HG03571 (cell line): ENCODE measurements at regions not wholly inside any gene's neighbourhood (a gene's known extent, or its start where the extent isn't known, plus 50 kb on each side); places are given as distances from the start of the nearest gene placed in this dataset.
"Not testable (repeated sequence)": the region's sequence is repeated elsewhere in the genome, so short reads cannot be mapped to it uniquely, and the experiment has no call there.

Source experiments
- ATAC-seq: cut with Tn5 transposase; IDR thresholded peaks from one replicate; pipeline ENCODE4 v1.9.1; 2021; ENCODE audit not compliant: unreplicated experiment

DNA sequence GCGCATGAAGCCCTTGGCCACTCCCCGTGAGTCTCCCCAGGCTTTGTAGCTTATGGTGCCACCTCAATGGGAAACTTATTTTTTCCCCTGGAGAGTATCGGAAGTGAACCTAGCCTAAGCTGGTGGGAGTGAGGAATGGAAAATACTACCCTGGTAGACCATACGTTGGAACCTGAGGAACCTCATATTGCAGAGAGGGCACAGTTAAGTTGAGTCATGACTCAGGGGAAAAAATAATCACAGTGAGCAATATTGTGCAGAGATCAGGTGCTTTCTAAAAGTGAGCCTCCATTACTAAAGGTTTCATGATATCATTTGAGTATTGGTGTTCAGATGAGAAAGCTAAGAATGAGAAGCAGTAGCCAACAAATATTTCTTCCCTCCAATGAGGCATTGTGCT is 360.5 kb upstream of the NT5C1B start:
- no peak for ATAC-seq

DNA sequence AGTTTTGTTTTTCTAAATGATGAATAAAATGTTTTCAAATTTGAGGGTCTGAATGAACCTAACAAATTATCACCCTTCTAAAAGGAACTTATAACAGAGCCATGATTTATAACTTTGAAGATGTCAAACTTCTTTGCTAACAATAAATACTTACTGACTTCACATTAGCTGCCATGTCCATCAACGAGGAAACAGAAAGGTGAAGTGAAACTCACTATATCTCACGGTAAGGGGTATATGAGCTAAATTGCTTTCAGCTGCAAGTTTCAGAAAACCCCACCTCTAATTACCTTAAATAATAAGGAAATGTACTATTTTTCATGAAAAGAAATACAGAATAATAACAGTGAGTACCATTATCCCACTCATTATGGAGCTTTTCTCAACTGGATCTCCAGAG is 350.8 kb upstream of the NT5C1B start:
- ATAC-seq, result no peak

DNA sequence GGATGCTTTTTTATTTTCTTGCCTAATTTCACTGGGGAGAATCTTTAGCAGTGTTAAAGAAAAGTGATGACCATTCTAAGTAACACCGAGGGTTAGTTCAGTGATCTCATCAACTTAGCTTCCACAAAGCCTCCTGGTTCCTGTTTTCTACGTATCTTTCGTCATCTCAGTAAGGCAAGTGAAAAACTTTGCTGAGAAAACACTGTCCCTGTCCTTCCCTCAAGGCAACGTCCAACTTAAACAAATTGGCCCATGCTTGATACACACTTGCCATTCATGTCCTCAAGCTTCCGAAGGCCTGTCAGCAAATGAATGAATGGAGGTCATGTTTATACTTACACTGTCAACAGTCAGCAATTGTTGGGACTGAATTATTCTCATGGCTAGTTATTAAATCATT is 350.4 kb upstream of the NT5C1B start:
- not testable (repeated sequence) for ATAC-seq

DNA sequence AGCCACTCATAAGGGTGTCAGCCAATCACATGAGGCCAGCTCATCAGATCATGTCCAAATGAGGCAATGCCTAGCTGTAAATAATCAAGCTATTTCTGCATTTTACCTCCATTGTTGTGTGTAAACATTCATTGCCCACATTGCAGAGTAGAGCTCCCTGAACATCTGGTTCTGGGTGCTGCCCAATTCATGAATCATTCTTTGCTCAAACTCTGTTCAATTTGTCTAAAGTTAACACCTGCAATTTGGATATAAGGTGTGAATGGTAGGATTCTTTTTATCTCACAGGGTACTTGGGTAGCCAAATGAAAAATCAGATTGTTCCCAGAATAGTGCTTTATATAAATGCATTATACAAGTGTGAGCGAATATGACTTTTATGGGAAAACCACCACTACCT is 345.5 kb upstream of the NT5C1B start:
- no peak for ATAC-seq

DNA sequence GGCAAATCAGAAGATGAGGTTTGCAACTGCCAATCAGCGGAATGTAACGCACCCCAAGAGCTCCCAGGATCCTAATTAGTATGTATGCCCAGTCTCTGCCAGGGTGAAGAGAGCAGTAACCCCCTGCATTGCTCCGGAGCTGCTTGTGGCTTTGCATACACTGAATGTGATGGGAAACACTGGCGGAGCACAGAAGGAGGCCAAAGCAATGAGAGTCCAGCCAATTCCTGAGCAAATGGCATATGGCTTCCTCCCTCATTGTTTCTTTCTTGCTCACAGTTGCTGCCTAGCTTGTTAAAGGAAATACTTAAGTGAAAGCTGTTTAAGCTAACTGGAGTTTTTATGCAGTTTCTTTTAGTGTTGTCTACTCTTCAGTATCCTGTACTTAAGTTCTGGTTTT is 343.5 kb upstream of the NT5C1B start:
- ATAC-seq, result no peak

DNA sequence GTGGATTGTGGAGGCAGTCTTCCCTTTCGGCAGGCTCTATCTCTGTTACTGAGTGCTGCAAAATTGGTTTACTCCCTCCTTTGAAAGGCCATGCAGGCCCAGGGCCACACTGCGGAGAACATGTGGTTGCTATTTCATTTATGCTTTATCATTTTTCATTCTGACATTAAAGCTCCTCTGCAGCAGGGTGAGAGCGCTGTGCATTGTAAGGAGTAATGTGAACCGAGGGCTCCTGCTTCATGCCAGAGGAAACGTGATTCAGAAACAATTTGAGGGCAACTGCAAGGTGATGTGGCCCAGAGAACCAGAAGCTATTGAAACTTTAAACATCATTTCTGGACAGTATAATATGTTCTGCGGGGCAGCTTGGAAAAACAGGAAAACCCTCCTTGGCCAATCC is 341.6 kb upstream of the NT5C1B start:
- no peak for ATAC-seq

DNA sequence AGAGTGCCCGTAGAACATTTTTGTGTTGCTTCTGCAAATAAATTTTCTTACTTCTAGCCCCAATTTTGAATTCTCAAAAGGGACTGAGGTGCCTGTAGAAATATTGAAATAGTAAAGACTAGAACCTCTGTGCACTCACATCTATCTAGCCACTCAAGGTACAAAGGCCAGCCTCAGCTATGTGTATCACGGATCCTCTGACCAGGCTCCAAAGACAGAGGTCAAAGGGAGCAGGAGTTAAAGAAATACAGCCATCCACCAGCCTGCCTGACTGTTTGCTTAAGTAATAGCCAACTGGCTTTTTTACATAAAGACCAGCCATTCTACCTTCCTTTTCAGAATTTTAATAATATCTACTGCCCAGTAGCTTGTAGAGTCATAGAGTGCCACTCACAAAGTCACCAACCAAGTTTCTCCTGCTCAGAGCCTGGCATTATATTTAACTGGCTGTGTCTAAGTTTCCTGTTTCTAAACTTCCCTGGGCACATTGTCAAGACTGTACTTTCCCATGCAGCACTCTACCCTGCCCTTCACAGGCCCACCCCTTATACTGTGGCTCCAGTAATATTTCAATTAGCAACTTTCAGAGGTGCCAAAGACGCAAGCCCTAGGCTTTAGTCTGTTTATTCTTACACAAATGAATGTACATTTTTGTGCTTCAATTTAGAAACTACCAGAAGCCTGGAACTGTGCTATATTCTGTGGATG is 338.3 kb upstream of the NT5C1B start:
- no peak for ATAC-seq

DNA sequence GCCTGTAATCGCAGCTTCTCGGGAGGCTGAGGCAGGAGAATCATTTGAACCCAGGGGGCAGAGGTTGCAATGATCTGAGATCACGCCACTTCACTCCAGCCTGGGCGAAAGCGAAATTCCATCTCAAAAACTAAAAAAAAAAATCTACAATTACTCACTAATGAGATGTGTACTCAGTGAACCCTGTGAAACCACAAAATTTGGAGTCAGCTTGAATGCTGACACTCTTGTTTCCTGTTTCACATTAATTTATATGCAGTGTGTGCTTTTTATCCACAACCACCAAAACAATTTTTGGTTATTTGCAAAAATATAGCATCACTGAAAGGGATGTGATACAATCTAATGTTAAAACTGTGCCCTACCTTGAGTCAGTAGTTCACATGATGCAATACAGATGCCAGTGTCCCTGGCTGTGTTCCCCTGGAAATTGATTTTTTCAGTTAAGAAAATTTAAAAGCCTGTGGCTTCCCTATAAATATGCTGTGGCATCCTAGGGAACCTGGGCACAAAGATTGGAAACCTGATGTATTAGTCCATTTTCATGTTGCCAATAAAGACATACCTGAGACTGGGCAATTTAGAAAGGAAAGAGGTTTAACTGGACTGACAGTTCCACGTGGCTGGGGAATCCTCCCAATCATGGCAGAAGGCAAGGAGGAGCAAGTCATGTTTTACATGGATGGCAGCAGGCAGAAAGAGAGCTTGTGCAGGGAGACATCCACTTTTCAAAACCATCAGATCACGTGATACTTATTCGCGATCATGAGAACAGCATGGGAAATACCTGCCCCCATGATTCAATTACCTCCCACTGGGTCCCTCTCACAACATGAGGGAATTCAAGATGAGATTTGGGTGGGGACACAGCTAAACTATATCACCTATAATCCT is 337.5 kb upstream of the NT5C1B start:
- ATAC-seq, result no peak

DNA sequence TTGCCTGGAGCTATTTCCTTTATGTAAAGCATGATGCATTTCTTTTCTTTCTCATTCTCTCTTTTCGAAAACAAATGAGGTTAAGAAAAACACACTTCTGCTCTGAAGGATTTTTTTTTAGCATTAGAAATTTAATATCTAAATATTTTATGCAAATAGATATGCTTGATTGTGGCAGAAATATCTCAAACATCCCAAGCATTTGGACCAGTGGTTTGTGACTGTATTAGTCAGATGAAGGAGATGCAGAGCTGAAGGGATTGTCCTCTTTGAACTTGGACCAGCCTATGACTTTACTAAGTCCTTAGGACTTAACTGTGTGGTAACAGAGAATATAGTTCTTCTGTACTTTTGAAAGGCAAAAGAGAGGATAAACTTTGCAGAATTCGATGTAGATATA is 335.9 kb upstream of the NT5C1B start:
- ATAC-seq, result no peak

DNA sequence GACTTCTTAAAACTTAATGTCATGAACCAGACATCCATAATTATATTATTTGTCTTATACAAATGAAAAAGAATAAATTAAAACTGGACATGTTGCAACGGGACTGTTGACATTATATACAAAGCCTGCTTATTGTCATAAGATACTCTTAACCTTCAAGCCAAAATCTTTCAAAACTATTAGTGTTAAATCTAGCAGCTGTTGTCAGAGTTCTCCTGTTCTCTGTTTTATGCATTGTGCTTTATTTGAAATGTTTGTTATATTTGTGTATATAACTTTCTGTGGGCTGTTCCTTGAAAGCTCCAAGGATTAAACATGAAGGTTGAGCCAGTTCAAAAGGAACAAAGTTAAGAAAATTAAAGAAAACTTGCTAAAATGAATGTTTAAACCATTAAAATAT is 335.5 kb upstream of the NT5C1B start:
- no peak for ATAC-seq

DNA sequence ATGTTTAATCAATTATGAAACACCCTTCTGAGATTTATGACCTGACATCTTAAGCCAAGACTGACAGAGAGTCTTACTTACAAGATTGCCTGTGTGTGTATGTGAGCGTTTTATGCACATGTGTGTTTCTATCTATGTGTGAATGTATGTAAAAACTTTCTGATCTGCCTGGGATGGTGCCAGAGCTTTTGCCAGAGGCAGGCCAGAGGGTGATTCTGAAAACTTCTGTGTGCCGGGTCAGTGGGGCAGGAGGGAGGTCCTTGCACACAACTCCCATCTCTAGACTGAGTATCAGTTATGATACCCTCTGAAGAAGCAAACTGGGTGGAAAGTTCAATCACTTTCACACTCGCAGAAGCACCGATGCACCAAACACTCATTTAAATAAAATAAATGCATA is 335.0 kb upstream of the NT5C1B start:
- ATAC-seq, result no peak

DNA sequence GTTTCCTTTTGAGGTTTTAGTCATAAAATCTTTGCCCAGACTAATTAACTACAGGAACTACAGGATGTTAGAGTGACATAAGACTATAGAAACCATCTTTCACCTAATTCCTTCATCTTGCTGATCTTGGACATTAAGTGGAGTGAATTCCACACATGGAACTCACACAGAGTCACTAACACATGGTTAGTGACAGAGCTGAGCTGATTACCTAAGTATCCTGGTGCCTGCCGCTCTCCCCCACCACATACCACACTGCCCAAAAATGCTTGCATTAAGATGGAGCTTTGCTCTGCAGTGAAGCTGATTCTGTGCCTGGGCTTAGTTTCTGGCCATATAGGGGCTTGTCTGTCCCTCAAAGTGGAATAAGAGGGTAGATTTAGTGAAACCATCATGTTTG is 332.9 kb upstream of the NT5C1B start:
- ATAC-seq, result no peak

DNA sequence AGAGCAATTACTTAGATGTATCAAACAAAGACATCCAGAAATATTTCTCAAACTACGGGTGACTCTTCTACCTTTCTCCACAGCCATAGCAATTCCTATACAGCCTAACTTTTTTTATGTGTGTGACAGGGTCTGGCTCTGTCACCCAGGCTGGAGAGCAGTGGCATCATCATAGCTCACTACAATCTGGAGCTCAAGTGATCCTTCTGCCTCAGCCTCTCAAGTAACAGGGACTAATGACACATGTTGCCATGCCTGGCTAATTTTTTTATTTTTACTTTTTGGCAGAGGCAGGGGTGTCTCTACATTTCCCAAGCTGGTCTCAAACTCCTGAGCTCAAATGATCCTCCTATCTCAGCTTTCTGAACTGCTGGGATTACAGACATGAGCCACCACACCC is 328.9 kb upstream of the NT5C1B start:
- no peak for ATAC-seq

DNA sequence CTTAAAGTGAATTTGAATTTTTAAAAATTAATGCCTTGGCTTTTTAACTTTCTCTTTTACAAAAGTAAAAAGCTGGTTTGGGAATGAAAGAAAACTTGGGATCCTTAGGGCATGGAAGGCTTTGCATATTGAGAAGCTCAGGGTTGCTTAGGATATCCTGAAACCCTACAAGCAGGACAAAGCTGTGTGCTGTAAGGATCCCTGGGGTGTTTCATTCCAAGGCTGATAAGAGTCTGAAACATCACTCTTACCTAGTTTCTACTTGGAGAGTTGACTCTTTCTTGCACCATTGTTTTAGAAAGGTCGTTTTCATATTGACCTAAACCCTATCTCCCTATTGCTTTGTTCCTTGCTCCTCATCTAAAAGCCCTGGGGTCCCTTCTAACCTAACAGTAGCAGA is 325.9 kb upstream of the NT5C1B start:
- ATAC-seq, result no peak

DNA sequence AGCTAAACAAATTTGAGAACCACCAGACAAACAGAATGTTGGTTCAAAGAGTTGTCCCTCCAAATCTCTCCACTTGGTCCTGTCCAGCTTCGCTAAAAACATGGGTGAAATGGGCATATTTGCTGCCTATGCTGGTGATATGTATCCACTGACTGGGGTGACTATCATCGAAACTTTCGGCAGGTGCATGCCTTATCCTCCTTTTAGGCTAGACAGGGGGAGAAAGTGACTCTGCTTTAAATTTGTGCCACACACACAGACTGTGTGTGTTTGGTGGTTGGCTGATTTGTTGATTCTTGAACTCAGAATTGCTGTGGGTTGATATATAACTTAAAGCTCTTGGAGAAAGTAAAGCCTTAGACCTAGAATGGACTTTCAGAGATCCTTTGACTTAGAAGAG is 324.1 kb upstream of the NT5C1B start:
- ATAC-seq, result no peak

DNA sequence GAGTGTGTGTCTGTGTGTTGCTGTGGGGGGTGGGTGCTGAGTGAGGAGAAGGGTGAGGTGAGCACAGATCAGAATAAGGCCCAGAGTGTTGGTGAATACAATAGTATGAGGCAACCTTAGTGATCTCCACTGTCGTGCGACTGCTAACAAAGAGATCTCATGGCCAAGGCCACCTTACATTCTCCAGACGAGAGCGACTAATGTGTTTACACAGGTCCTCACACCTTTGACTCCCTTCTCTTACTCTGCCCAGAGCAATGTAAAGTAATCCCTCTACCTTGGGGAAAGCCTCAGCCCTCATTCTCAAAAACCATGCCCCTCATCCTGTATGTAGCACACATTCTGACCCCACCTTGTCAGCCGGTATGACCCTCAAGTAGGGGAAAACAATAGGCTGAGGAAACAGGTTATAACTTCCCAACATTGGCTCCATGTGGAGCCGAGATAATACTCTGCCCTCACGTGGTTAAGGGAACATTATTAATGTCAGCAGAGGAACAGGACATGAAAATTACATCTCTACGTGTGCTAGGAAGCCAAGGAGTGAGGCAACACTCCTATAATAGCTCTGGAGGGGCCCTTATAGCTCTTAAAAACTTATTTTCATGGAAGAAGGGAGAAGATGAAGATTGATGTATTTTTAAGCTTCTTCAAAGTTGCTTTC is 323.0 kb upstream of the NT5C1B start:
- ATAC-seq, result no peak

DNA sequence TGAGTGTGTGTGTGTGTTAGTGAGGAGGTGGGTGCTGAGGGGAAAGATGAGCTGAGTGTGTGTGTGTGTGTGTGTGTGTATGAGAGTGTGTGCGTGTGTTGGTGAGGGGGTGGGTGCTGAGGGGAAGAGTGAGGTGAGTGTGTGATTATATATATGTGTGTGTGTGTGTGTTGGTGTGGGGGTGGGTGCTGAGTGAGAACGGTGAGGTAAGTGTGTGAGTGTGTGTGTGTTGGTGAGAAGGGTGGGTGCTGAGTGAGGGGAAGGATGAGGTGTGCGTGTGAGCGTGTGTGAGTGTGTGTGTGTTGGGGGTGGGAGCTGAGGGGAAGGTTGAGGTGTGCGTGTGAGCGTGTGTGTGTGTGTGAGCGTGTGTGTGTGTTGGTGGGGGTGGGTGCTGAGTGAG is 322.0 kb upstream of the NT5C1B start:
- ATAC-seq, result no peak

DNA sequence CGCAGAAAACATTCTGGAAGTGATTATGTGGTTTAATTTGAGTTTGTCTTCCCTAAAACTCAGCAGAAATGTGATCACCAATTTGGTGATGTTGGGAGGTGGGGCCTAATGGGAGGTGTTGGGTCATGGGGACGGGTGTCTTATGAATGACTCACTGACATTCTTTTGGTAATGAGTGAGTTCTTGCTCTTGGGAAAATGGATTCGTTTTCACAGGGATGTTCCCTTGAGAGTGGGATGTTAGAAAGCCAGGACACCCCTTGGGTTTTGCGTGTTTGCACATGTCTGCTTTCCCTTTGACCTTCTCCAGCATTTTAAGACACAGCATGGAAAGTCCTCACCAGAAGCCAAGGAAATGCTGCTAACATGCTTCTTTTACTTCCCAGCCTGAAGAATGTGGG is 321.5 kb upstream of the NT5C1B start:
- ATAC-seq, result no peak

DNA sequence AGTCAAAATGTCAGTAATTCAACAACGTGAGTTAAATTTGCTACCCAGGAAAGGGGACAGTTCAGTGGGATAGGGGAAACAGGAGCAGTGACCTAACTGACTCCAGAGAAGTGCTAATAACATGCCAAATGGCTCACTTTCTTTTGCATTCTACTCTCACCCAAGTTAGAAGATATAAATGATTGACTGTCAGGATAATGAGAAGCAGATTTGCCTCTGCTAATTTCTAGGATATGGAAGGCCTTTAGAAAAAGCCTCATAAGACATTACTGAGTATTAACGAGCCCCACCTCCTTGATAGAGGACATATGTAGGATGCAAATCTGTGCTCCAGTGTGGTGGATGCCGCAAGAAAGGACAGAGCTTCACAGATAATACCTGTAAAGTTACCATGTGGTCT is 318.6 kb upstream of the NT5C1B start:
- ATAC-seq, result no peak

DNA sequence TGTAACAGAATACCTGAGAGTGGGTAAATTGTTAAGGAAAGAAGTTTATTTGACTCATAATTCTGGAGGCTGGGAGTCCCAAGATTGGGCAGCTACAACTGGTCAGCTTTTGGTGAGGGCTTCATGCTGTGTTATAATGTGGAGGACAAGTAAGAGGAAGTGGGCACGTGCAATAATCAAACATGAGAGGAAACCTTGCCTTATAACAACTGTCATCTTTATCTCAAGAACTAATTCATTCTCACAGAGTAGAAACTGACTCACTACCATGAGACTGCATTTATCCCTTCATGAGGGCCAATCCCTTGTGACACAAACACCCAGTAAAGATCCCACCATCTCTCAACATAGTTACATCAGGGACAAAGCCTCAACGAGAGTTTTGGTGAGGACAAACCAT is 318.1 kb upstream of the NT5C1B start:
- no peak for ATAC-seq

DNA sequence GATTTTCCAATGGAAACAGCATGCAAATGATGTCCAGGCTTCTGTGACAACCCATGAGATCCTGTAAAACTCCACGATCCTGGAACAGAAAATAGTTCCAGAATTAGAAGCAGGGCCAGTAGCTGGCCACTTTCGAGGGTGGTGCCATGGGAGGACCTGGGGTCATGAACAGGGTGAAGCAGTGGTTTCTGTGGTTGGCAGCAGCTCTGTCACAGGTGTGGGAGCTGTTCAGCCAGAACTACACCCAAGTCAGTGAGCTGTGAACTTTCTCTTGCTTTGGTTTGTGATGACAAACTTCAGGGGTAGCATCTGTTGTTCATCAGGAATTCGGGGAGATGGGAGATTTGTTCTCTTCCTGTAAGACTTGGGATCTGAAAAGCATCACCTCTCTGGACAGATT is 314.4 kb upstream of the NT5C1B start:
- ATAC-seq, result no peak

DNA sequence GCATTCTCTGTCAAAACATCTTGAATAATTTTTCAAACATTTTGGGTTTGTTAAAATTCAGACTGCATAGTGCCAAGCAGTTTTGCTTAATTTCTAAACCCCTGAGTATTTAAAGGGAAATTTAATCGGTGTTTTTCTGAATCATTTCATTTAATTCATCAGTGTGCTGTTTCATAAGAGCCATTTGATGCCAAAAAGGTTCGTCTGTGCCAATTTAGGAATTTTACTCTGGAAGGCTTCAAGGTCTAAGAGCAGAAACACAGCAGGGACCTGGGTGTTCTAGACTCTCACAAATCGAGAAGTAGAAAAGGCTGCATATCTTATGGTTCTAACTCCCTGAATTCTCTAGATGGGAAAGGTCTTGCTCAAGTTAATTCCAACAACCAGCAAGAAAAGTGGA is 311.9 kb upstream of the NT5C1B start:
- no peak for ATAC-seq
